Common myeloid progenitor, CD34-positive (primary cell): ENCODE measurements at regions not wholly inside any gene's neighbourhood (a gene's known extent, or its start where the extent isn't known, plus 50 kb on each side); places are given as distances from the start of the nearest gene placed in this dataset.

Experiments used
- CTCF ChIA-PET: fragments of 350-600 bp; sonication (Branson Sonifier 250); formaldehyde crosslinking; loops from one replicate; lab custom pipeline; 2021; ENCODE audit warnings: antibody characterized with exemption; lab: Charles Lee
- POLR2A ChIA-PET: fragments of 350-600 bp; sonication (Branson Sonifier 250); formaldehyde crosslinking; loops from one replicate; lab custom pipeline; 2021; ENCODE audit warnings: antibody characterized with exemption; lab: Charles Lee
- DNase-seq, 3 donors: peaks; one replicate each; pipeline versions ENCODE4 v3.0.0 to v3.0.0-alpha.2; 2013
- H3K27ac ChIP-seq, 2 experiments: 1 replicate in 1 of 2; 2 replicates in 1 of 2; pipeline ENCODE4 v1.7.0; 2013; ENCODE audit warnings: inconsistent platforms in 2 of 2, low read length in 2 of 2, mild to moderate bottlenecking in 2 of 2, low read depth in 1 of 2, moderate library complexity in 1 of 2; ENCODE audit not compliant: severe bottlenecking in 2 of 2, insufficient read depth in 1 of 2, poor library complexity in 1 of 2
- H3K27me3 ChIP-seq, 5 experiments: replicated peaks in 2 of 5; 1 replicate in 3 of 5; 2 replicates in 2 of 5; pipeline versions ENCODE4 v1.6.1 to v1.7.0; 2013; ENCODE audit warnings: low read length in 4 of 5, mild to moderate bottlenecking in 2 of 5, moderate library complexity in 2 of 5, inconsistent platforms in 1 of 5; ENCODE audit not compliant: insufficient read depth in 5 of 5, control insufficient read depth in 4 of 5
- H3K36me3 ChIP-seq, 4 experiments: 1 replicate in 2 of 4; 2 replicates in 2 of 4; pipeline versions ENCODE4 v1.6.1 to v1.7.0; 2013; ENCODE audit warnings: low read length in 3 of 4, control low read depth in 1 of 4, mild to moderate bottlenecking in 1 of 4; ENCODE audit not compliant: control insufficient read depth in 4 of 4, insufficient read depth in 4 of 4
- H3K4me1 ChIP-seq, 4 experiments: 1 replicate in 3 of 4; 2 replicates in 1 of 4; pipeline versions ENCODE4 v1.6.1 to v1.7.1; 2013; ENCODE audit warnings: low read length in 3 of 4, mild to moderate bottlenecking in 3 of 4, control low read depth in 1 of 4, inconsistent platforms in 1 of 4, moderate library complexity in 1 of 4; ENCODE audit not compliant: control insufficient read depth in 4 of 4, insufficient read depth in 4 of 4; ENCODE audit errors: control extremely low read depth in 1 of 4
- H3K4me3 ChIP-seq, 7 experiments: 1 replicate in 4 of 7; 2 replicates in 3 of 7; pipeline versions ENCODE4 v1.5.1 to v1.7.0; 2013; ENCODE audit warnings: mild to moderate bottlenecking in 7 of 7, low read length in 6 of 7, moderate library complexity in 6 of 7, inconsistent platforms in 2 of 7, low read depth in 2 of 7, control low read depth in 1 of 7; ENCODE audit not compliant: insufficient read depth in 4 of 7, control insufficient read depth in 1 of 7; ENCODE audit errors: extremely low read depth in 1 of 7
- H3K9me3 ChIP-seq, 5 experiments: 1 replicate in 4 of 5; 2 replicates in 1 of 5; pipeline versions ENCODE4 v1.6.1 to v1.7.1; 2013; ENCODE audit warnings: low read length in 4 of 5, mild to moderate bottlenecking in 2 of 5, inconsistent platforms in 1 of 5, low read depth in 1 of 5, moderate library complexity in 1 of 5; ENCODE audit not compliant: control insufficient read depth in 4 of 5, insufficient read depth in 2 of 5; ENCODE audit errors: control extremely low read depth in 1 of 5
- WGBS: methylation state at CpG from one replicate; pipeline ENCODE4 v1.1.5; 2013; ENCODE audit not compliant: insufficient coverage; 5-methylcytosine and 5-hydroxymethylcytosine counted together

GRCh38 chr7:85776691-85777345, 590.0 kb upstream of the SEMA3D start:
- H3K36me3 ChIP-seq: no peaks in the 10 kb centered on the region
- no peak overlapping the region for H3K4me3 ChIP-seq
- peaks cover 0 to 2% (median 0%) of the 10 kb centered on the region in 4 experiments for H3K4me1 ChIP-seq
- DNase-seq: peak in 2 of 3 donors; percentile 20 to 21
- POLR2A ChIA-PET: no interaction called here
- no peaks in the 10 kb centered on the region for H3K9me3 ChIP-seq
- CTCF ChIA-PET: no interaction called here
- H3K27me3 ChIP-seq: no peaks in the 10 kb centered on the region
- H3K27ac ChIP-seq: no peak overlapping the region
- 80% methylated on average over 1 of the region's 1 CpG for WGBS

GRCh38 chr7:85775431-85775830, 588.6 kb upstream of the SEMA3D start:
- POLR2A ChIA-PET: no interaction called here
- Histone ChIP-seq H3K27ac (no peak overlapping the region), H3K4me1 (peaks cover 0 to 2% (median 0%) of the 10 kb centered on the region in 4 experiments), H3K36me3 (no peaks in the 10 kb centered on the region), H3K9me3 (no peaks in the 10 kb centered on the region), H3K27me3 (no peaks in the 10 kb centered on the region), H3K4me3 (no peak overlapping the region)
- no peak for DNase-seq
- CTCF ChIA-PET: no interaction called here
- no CpG with 5 or more reads among the region's 3 CpGs for WGBS

GRCh38 chr7:85774986-85775385, 588.1 kb upstream of the SEMA3D start:
- ChIA-PET CTCF (no interaction called here), POLR2A (no interaction called here)
- DNase-seq: no peak
- no peaks in the 10 kb centered on the region for H3K27me3 ChIP-seq
- H3K27ac ChIP-seq: no peak overlapping the region
- H3K4me3 ChIP-seq: no peak overlapping the region
- H3K9me3 ChIP-seq: no peaks in the 10 kb centered on the region
- H3K4me1 ChIP-seq: peaks cover 0 to 2% (median 0%) of the 10 kb centered on the region in 4 experiments
- no peaks in the 10 kb centered on the region for H3K36me3 ChIP-seq
- WGBS: 87% methylated on average over 5 of the region's 6 CpGs

- Histone ChIP-seq H3K4me1 (peaks cover 0 to 2% (median 0%) of the 10 kb centered on the region in 4 experiments), H3K27ac (no peak overlapping the region), H3K36me3 (no peaks in the 10 kb centered on the region), H3K9me3 (peaks cover 0 to 2% (median 0%) of the 10 kb centered on the region in 5 experiments), H3K4me3 (no peak overlapping the region), H3K27me3 (no peaks in the 10 kb centered on the region)
- ChIA-PET CTCF (interaction anchor here (1.0 kb wide), 1 partner anchor 31 kb away, joined by 3 read pairs; no protein-coding TSS in a partner anchor), POLR2A (no interaction called here)
- no peak for DNase-seq
- no CpG with 5 or more reads among the region's 2 CpGs for WGBS
These were observed 586.4 kb upstream of the SEMA3D start for GRCh38 chr7:85773116-85773728.

GRCh38 chr7:85771516-85771915, 584.7 kb upstream of the SEMA3D start:
- Histone ChIP-seq H3K4me3 (no peak overlapping the region), H3K27ac (no peak overlapping the region), H3K9me3 (peaks cover 0 to 5% (median 0%) of the 10 kb centered on the region in 5 experiments), H3K4me1 (no peaks in the 10 kb centered on the region), H3K27me3 (no peaks in the 10 kb centered on the region), H3K36me3 (no peaks in the 10 kb centered on the region)
- 100% methylated on average over 2 of the region's 3 CpGs for WGBS
- no peak for DNase-seq
- ChIA-PET CTCF (no interaction called here), POLR2A (interaction anchor here (0.6 kb wide), 2 partner anchors 36 to 984 kb away, joined by 4 to 15 read pairs; no protein-coding TSS in a partner anchor)

- Histone ChIP-seq H3K4me1 (no peaks in the 10 kb centered on the region), H3K36me3 (no peaks in the 10 kb centered on the region), H3K27ac (no peak overlapping the region), H3K9me3 (peaks cover 0 to 5% (median 0%) of the 10 kb centered on the region in 5 experiments), H3K27me3 (no peaks in the 10 kb centered on the region), H3K4me3 (no peak overlapping the region)
- DNase-seq: no peak
- WGBS: no CpG with 5 or more reads among the region's 3 CpGs
- POLR2A ChIA-PET: no interaction called here
- CTCF ChIA-PET: no interaction called here
These were observed 583.5 kb upstream of the SEMA3D start for GRCh38 chr7:85770332-85770731.

- no peak overlapping the region for H3K4me3 ChIP-seq
- H3K27ac ChIP-seq: no peak overlapping the region
- ChIA-PET POLR2A (interaction anchor here (0.6 kb wide), 1 partner anchor 702 kb away, joined by 3 read pairs; no protein-coding TSS in a partner anchor), CTCF (interaction anchor here (0.6 to 1.4 kb wide), 2 partner anchors 15 to 16 kb away, joined by 3 read pairs; no protein-coding TSS in a partner anchor)
- no peaks in the 10 kb centered on the region for H3K36me3 ChIP-seq
- 94% methylated on average over 6 of the region's 11 CpGs for WGBS
- peaks cover 0 to 5% (median 0%) of the 10 kb centered on the region in 5 experiments for H3K9me3 ChIP-seq
- H3K27me3 ChIP-seq: no peaks in the 10 kb centered on the region
- H3K4me1 ChIP-seq: no peaks in the 10 kb centered on the region
- DNase-seq: no peak
These were observed 578.9 kb upstream of the SEMA3D start for GRCh38 chr7:85765698-85766298.
